ENCODE measurements at regions not wholly inside any gene's neighbourhood (a gene's known extent, or its start where the extent isn't known, plus 50 kb on each side); places are given as distances from the start of the nearest gene placed in this dataset.

GRCh38 chr9:106615118-106615889 lies 247.7 kb upstream of the ZNF462 start:
- DNase-seq (ENCODE audit: low spot score), result no peak

GRCh38 chr9:106616026-106616425 lies 246.9 kb upstream of the ZNF462 start:
- DNase-seq (ENCODE audit: low spot score), result no peak

DNA sequence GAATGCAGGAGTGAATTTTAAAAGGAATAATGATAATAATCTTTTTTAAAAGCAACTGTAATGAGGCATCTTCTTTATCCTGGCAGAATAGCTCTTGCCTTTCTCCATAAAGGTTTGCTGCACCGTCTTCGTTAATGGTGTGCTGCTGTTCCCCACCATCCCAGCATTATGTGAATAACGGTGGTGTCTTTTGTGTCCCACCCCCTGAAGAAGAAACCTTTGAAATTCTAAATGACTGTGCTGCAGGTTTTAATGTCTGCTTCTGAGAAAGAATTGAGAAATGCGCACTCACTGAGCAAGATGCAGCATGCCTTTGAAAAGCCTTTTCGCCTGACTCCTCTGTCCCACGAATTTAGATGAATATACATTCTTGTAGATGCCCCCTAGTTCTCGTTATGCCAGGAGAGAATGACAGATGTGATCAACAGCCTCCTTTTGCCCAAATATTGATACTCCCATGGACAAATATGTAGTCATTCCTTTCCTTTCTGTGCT lies 246.1 kb upstream of the ZNF462 start:
- DNase-seq (ENCODE audit: low spot score), result no peak

DNA sequence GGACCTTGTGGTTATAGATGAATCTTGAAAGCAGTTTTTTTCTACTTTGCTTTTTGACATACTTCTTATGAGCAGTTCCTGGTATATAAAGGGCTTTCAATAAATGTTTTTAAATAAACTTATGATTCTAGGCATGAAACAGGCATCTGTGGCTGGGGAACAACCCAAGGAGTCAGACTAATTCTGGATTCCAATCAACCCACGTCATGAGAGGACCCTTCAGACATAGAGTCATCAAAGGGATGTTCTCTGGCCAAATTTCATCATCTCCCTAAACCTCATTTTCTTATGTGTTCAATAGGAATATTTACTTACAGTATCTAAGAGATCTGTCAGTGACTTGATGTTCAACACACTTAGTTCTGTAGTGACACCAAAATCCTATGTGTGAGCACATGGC lies 243.8 kb upstream of the ZNF462 start:
- no peak for DNase-seq (ENCODE audit: low spot score)

GRCh38 chr9:106620081-106620480 lies 242.9 kb upstream of the ZNF462 start:
- no peak for DNase-seq (ENCODE audit: low spot score)

GRCh38 chr9:106620866-106621265 lies 242.1 kb upstream of the ZNF462 start:
- DNase-seq (ENCODE audit: low spot score), result no peak

- DNase-seq (ENCODE audit: low spot score), result no peak
Measured at GRCh38 chr9:106621313-106622163, 241.4 kb upstream of the ZNF462 start.

DNA sequence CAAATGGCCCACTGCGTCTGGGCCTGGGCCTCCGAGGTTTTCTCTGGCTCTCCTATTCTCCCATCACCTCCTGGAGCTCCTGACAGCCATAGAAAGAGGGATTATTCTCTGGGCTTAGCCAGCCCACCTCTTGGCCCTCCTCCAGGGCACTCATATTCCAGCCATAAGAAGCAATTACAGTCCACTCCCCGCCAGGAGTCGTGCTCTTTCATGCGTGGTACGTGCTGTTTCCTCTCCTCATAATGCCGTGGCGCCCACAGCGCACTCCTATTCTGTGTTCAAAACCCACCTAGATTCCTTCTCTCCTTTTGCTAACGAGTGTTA lies 240.8 kb upstream of the ZNF462 start:
- DNase-seq (ENCODE audit: low spot score), result no peak

- DNase-seq (ENCODE audit: low spot score), result no peak
Measured at GRCh38 chr9:106623558-106623957, 239.4 kb upstream of the ZNF462 start.

DNA sequence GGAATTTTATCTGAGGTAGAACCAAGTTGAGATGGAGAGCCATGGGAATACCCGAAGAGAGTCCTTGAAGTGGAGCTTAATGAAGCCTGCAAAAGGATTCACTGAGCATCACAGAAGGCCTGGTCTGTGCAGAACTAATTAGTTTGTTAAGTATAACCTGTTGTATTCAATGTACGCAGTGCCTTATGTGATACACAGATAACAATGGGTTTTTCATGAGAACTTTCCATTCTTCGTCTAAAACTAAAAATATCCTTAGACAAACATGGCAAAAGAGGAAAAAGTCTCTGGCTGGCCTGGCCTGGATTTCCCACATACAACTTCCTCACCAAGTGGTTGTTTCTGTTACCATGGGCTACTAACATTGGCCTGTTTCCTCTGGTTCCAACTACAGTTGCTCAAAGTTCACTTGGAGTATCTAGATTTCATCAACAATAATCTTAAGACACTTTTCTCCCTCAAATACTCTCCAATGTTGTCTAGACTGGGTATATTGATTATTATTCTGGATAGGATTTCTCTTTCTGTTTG lies 237.6 kb upstream of the ZNF462 start:
- no peak for DNase-seq (ENCODE audit: low spot score)

DNA sequence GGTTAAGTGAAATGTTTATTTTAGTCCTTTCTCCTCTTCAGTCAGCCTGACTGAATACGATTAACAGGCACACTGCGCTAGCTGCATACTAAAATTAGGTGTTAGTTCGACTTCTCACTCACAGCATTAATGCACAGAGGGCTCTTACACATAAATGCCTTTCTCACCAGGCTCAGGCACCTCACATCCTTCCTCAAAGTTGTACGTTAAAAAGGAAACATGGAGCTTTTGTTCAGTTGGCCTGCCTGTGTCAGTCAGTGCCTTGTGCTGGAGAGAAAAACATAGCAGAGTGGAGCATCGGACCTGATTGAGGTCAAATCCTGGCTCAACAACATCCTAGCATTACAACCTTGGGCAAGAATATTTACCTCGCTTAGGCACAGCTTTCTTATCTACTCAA lies 236.0 kb upstream of the ZNF462 start:
- DNase-seq (ENCODE audit: low spot score), result no peak

DNA sequence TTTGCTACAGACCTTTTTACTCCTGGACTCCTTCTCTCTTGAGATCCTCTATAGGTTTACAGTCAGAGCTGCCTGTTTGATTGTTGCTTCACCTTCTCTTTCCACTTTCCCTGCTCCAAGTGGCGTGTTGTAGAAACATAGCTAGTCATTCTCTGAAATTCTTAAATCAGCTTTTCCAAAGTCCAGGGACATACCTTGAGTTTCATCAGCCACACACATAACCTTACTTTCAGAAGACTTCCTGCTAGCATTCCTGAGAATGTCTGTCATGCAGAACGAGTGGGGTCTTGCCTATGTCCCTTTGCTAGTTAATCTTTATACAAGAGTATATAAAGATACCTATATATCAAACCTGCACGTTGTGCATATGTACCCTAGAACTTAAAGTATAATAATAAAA lies 230.3 kb upstream of the ZNF462 start:
- DNase-seq (ENCODE audit: low spot score), result no peak

- no peak for DNase-seq (ENCODE audit: low spot score)
Measured at GRCh38 chr9:106634183-106634582, 228.8 kb upstream of the ZNF462 start.

DNA sequence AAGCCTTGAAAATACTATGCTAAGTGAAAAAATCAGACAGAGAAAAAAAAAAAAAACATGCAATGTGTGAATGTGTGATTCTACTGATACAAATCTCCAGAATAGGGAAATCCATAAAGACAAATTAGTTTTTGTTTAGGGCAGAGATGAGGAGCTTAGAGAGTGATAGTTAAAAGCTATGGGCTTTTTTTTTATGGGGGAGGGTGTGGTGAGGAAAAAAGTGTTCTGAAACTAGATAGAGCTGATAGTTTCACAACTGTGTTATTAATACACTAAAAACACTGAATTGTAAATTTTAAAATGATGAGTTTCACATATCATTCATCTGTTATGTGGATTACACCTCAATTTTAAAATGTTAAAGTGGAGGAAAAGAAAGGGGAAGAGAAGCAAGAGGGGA lies 228.3 kb upstream of the ZNF462 start:
- DNase-seq (ENCODE audit: low spot score), result no peak

DNA sequence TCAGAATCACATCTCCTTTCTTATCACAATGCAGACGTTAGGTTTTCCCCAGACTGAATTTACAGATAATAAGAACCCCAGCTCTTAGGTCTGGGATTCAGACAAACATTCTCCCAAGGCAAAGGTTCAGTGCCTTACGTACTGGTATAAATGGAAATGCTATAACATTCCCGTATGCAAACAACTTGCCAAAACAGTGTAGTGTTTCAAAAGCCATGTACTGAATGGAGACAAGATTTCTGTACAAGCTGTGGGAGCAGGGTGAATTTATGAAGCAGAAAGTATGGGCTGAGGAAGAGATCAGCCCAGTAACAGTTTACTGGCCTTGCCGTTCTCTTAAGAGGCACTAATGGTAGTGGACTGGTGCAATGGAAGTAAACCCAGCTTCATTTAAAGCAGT lies 225.5 kb upstream of the ZNF462 start:
- DNase-seq (ENCODE audit: low spot score), result no peak

DNA sequence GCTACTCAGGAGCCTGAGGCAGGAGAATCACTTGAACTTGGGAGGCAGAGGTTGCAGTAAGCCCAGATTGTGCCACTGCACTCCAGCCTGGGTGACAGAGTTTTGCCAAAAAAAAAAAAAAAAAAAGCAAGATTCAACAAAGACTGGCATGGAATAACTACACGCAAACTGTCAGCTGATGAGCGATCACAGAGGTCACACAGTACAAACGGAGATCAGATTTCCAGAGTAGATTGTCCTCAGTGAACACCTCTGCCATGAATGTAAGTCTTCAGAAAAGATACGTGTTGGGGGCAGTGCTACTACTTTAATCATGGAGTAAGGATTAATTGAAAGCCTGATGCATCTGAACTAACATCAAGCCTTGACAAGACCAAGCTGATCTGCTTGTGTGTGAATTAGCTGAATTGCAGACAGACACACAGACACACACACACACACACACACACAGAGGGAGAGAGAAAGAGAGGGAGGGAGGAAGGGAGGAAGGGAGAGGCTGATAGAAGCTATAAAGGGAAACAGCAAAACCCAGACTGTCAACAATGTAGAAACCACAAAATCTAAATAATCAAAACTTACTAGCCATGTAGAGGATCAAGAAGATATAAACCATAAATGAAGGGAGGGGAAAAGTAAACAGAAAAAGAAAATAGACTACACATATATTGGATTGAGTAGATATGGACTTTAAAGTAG lies 222.9 kb upstream of the ZNF462 start:
- DNase-seq (ENCODE audit: low spot score), result no peak

DNA sequence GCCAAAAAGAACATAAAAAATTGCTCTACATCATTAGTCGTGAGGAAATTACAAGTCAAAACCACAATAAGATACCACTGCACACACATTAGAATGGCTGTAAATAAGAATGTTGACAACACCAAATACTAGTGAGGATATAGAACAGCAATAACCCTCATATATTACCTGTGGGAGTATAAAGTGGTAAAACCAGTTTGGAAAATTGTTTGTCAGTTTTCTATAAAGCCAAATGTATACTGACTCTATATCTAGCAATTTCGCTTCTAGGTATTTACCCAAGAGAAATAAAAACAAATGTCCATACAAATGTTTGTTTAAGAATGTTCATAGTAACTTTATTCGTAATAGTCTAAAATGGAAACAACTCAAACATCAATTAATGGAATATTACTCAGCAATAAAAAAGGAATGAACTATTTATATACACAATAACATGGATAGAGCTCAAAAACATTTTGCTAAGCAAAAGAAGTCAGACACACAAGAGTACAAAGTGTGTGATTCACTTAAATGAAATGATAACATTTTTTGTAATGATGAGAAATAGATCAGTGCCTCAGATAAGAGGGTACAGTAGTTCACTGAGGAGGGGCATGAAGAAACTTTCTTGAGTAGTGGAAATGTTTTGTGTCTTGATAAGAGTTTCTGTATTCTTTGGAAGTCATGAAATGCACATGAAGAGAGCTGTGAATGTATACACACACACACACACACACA lies 219.6 kb upstream of the ZNF462 start:
- no peak for DNase-seq (ENCODE audit: low spot score)

DNA sequence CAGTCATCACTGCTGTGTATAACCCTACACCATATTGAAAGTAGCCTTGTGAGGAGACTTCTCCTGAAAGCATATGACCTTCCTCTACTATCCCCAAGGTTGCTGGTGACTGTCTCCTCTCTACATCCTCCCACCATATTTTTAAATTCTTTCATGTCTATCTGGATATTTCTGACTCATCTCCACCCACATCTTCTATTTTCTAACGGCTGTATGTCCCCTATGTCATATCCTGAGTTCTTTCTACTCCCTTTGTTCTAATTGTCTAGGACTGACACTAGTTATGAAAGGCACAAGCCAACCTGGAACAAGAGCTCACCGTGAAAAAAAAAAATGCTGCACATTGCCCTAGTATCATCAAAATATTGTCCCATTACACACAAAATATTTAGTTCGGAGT lies 218.3 kb upstream of the ZNF462 start:
- no peak for DNase-seq (ENCODE audit: low spot score)

- DNase-seq (ENCODE audit: low spot score), result no peak
Measured at GRCh38 chr9:106648799-106649198, 214.2 kb upstream of the ZNF462 start.

DNA sequence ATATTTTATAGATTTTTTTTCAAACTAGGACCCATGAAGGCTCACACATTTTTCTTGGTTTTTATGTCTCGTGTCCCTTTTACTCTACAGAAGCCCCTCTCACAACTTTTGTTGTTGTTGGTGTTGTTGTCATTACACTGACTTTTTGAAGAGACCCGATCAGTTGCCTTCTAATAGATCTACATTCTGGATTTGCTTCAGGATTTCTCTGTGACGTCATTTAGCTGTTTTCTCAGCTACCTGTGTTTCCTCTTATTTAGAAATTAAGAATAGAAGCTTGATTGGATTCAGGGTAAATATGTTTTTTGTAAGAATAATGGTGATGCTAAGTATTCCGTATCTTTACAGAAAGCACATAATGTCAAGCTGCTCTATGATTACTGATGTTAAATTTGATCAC lies 213.3 kb upstream of the ZNF462 start:
- DNase-seq (ENCODE audit: low spot score), result no peak

DNA sequence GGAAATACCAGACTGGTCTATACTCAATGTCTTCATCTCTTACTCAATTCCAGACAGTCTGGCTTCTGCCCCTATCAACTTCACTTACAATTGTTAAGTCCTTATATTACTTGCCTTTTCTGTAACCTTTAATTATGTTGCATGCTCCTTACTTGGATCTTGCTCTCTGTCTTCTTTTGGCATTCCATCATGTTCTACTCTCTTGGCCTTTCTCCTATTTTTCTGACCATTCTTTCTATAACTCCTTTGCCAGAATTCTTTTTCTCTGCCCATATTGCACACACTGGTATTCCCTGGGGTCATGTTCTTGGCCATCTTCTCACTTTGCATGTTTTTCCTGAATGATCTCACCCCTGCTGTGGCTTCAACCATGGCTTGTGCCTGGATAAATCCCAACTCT lies 209.8 kb upstream of the ZNF462 start:
- no peak for DNase-seq (ENCODE audit: low spot score)

GRCh38 chr9:106655966-106656365 lies 207.0 kb upstream of the ZNF462 start:
- DNase-seq (ENCODE audit: low spot score), result no peak
